ENCODE measurements at regions not wholly inside any gene's neighbourhood (a gene's known extent, or its start where the extent isn't known, plus 50 kb on each side); places are given as distances from the start of the nearest gene placed in this dataset.

DNA sequence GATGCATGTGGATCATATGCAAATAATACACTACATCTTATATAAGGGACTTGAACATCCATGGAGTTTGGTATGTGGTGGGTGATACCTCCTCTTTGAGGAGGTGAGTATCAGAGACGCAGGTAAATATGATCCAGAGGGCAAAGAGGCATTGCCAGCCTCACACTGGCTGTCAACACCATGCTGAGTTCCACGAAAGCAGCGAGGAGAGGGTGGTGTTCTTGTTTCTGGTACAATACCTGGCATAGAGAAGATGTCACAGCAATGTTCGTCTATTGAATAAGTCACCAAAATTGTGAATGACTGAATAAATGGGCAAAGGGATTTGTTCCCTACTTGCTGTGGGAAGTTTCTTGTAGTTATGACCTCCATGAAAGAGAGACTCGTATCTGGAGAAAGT is 182.2 kb downstream of the SNRPN start:
- TF ChIP-seq, protein P1, sequence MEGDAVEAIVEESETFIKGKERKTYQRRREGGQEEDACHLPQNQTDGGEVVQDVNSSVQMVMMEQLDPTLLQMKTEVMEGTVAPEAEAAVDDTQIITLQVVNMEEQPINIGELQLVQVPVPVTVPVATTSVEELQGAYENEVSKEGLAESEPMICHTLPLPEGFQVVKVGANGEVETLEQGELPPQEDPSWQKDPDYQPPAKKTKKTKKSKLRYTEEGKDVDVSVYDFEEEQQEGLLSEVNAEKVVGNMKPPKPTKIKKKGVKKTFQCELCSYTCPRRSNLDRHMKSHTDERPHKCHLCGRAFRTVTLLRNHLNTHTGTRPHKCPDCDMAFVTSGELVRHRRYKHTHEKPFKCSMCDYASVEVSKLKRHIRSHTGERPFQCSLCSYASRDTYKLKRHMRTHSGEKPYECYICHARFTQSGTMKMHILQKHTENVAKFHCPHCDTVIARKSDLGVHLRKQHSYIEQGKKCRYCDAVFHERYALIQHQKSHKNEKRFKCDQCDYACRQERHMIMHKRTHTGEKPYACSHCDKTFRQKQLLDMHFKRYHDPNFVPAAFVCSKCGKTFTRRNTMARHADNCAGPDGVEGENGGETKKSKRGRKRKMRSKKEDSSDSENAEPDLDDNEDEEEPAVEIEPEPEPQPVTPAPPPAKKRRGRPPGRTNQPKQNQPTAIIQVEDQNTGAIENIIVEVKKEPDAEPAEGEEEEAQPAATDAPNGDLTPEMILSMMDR (IDR thresholded peaks at IDR 0.05; ENCODE audit: insufficient read depth, low read depth, low read length), result no peak
- no peak for TF ChIP-seq EZH2 (IDR thresholded peaks at IDR 0.05; ENCODE audit: insufficient read depth, low read length)

Data from astrocyte (in vitro differentiated cells and primary cell).